ENCODE measurements at regions not wholly inside any gene's neighbourhood (a gene's known extent, or its start where the extent isn't known, plus 50 kb on each side); places are given as distances from the start of the nearest gene placed in this dataset.

- TF ChIP-seq CTCF (IDR thresholded peaks at IDR 0.05) (no peak), EZH2 (IDR thresholded peaks at IDR 0.05) (no peak)
Measured at GRCh38 chr9:135204177-135204576, 116.7 kb downstream of the OLFM1 start.
